K562 (cell line): ENCODE measurements at regions not wholly inside any gene's neighbourhood (a gene's known extent, or its start where the extent isn't known, plus 50 kb on each side); places are given as distances from the start of the nearest gene placed in this dataset.

ENCODE experiments used
- NKRF ChIP-seq: fragments of 450-650 bp; IDR thresholded peaks from 2 replicates; pipeline ENCODE4 v1.6.1; 2016; ENCODE audit warnings: borderline replicate concordance
- PRDM10 ChIP-seq: fragments of 450-650 bp; IDR thresholded peaks from 2 replicates; pipeline ENCODE4 v1.6.1; 2018; ENCODE audit not compliant: partially characterized antibody
- ZFX ChIP-seq: sonication (generic); formaldehyde crosslinking; IDR thresholded peaks from 2 replicates; pipeline ENCODE4 v1.8.0; 2022; ENCODE audit warnings: mild to moderate bottlenecking, missing genetic modification reagents, moderate library complexity

- TF ChIP-seq ZFX (no peak), NKRF (no peak), PRDM10 (no peak)
These were observed 1238.0 kb downstream of the MRPL39 start for GRCh38 chr21:24369278-24369677.
